ENCODE measurements at regions not wholly inside any gene's neighbourhood (a gene's known extent, or its start where the extent isn't known, plus 50 kb on each side); places are given as distances from the start of the nearest gene placed in this dataset.

DNA sequence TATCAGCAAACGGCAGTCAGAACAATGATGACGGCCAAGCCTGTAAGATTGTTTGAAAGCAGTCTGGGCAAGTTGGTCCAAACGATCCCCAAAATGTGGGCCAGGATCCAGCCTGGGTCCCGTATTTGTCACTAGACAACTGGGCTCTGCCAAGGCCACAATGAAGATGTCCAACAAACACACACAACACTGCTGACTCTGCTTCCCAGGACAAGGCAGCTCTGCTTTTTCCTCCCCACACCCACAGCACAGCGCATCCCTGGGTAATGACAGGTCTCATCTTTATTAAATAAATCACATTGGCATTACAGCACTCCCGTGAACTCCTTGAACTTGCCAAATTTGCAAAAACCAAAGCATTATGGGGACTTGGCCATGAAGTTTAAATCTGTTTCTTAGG, 424.1 kb upstream of the ACTBL2 start:
- ATAC-seq (no peak), DNase-seq (ENCODE audit: low read depth, low spot score) (no peak)
- no TSS peak for BruUV-seq (replicated peaks)
- in situ Hi-C loops (cut with HindIII; ENCODE audit: low pct_unique_long_range_greater_than_20kb, low sequenced_read_pairs) (no loop called here), intact Hi-C loops (cut with micrococcal nuclease; ENCODE audit: unreplicated experiment) (no loop called here)
- Histone ChIP-seq H3K27me3 (ENCODE audit: control insufficient read depth, insufficient read depth, low read length) (no peaks in the 10 kb centered on the region), H3K4me3 (ENCODE audit: low read depth in 2 of 2, low read length in 2 of 2) (no peak overlapping the region), H3K9me3 (ENCODE audit: control insufficient read depth, insufficient read depth, low read depth, low read length) (no peaks in the 10 kb centered on the region), H3K27ac (ENCODE audit: low read length) (no peak overlapping the region), H3K4me1 (ENCODE audit: control insufficient read depth, insufficient read depth, low read length) (no peaks in the 10 kb centered on the region), H3K36me3 (ENCODE audit: control insufficient read depth, insufficient read depth, low read length) (no peaks in the 10 kb centered on the region)
- CTCF ChIA-PET = no interaction called here
- POLR2A ChIA-PET = no interaction called here
- no peak for TF ChIP-seq POLR2AphosphoS5 (IDR thresholded peaks at IDR 0.05; ENCODE audit: low read depth, low read length)
- no peak for TF ChIP-seq TCF7L2 (IDR thresholded peaks at IDR 0.05; ENCODE audit: low read depth, low read length)
- TF ChIP-seq, protein P1, sequence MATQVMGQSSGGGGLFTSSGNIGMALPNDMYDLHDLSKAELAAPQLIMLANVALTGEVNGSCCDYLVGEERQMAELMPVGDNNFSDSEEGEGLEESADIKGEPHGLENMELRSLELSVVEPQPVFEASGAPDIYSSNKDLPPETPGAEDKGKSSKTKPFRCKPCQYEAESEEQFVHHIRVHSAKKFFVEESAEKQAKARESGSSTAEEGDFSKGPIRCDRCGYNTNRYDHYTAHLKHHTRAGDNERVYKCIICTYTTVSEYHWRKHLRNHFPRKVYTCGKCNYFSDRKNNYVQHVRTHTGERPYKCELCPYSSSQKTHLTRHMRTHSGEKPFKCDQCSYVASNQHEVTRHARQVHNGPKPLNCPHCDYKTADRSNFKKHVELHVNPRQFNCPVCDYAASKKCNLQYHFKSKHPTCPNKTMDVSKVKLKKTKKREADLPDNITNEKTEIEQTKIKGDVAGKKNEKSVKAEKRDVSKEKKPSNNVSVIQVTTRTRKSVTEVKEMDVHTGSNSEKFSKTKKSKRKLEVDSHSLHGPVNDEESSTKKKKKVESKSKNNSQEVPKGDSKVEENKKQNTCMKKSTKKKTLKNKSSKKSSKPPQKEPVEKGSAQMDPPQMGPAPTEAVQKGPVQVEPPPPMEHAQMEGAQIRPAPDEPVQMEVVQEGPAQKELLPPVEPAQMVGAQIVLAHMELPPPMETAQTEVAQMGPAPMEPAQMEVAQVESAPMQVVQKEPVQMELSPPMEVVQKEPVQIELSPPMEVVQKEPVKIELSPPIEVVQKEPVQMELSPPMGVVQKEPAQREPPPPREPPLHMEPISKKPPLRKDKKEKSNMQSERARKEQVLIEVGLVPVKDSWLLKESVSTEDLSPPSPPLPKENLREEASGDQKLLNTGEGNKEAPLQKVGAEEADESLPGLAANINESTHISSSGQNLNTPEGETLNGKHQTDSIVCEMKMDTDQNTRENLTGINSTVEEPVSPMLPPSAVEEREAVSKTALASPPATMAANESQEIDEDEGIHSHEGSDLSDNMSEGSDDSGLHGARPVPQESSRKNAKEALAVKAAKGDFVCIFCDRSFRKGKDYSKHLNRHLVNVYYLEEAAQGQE (IDR thresholded peaks at IDR 0.05; ENCODE audit: insufficient read depth in 1 of 2, low read depth in 2 of 2, low read length in 1 of 2) = no peak
- TF ChIP-seq, protein P2, sequence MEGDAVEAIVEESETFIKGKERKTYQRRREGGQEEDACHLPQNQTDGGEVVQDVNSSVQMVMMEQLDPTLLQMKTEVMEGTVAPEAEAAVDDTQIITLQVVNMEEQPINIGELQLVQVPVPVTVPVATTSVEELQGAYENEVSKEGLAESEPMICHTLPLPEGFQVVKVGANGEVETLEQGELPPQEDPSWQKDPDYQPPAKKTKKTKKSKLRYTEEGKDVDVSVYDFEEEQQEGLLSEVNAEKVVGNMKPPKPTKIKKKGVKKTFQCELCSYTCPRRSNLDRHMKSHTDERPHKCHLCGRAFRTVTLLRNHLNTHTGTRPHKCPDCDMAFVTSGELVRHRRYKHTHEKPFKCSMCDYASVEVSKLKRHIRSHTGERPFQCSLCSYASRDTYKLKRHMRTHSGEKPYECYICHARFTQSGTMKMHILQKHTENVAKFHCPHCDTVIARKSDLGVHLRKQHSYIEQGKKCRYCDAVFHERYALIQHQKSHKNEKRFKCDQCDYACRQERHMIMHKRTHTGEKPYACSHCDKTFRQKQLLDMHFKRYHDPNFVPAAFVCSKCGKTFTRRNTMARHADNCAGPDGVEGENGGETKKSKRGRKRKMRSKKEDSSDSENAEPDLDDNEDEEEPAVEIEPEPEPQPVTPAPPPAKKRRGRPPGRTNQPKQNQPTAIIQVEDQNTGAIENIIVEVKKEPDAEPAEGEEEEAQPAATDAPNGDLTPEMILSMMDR (IDR thresholded peaks at IDR 0.05) = no peak

DNA sequence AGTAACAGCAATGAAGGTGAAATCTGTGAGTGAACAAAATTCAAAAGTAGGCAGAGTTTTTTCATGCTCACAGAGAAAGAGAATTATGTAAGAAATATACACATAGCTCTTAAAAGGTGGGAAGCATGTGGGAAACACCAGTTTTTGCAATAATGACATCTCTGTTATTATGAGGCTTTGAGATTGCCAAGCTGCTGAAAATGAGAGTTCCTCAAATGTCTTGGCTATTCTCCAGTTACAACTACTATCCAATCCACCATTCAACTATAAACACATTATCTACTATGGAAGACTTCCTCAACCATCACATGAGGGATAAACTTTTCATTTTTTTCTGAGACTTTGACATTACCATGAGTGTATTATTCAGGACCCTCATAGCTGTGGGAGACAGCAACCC, 420.8 kb upstream of the ACTBL2 start:
- no peak for ATAC-seq
- intact Hi-C loops (cut with micrococcal nuclease; ENCODE audit: unreplicated experiment) = no loop called here
- ChIA-PET POLR2A (no interaction called here), CTCF (no interaction called here)
- H3K4me3 ChIP-seq (ENCODE audit: low read depth in 2 of 2, low read length in 2 of 2) = no peak overlapping the region
- no TSS peak for BruUV-seq (replicated peaks)
- no peak overlapping the region; the same call in 1 of the 2 replicates for H3K27ac ChIP-seq (ENCODE audit: low read length)
- no peaks in the 10 kb centered on the region for H3K9me3 ChIP-seq (ENCODE audit: control insufficient read depth, insufficient read depth, low read depth, low read length)
- in situ Hi-C loops (cut with HindIII; ENCODE audit: low pct_unique_long_range_greater_than_20kb, low sequenced_read_pairs) = no loop called here
- TF ChIP-seq, protein P1 (IDR thresholded peaks at IDR 0.05; ENCODE audit: insufficient read depth in 1 of 2, low read depth in 2 of 2, low read length in 1 of 2) = no peak
- no peak for TF ChIP-seq POLR2AphosphoS5 (IDR thresholded peaks at IDR 0.05; ENCODE audit: low read depth, low read length)
- no peak for TF ChIP-seq SIN3A (IDR thresholded peaks at IDR 0.05; ENCODE audit: borderline replicate concordance, insufficient read depth, low read depth, low read length)
- no peak for TF ChIP-seq TCF7L2 (IDR thresholded peaks at IDR 0.05; ENCODE audit: low read depth, low read length)
- TF ChIP-seq, protein P2 (IDR thresholded peaks at IDR 0.05) = no peak
- DNase-seq (ENCODE audit: low read depth, low spot score) = no peak
- H3K27me3 ChIP-seq (ENCODE audit: control insufficient read depth, insufficient read depth, low read length) = no peaks in the 10 kb centered on the region
- no peaks in the 10 kb centered on the region for H3K36me3 ChIP-seq (ENCODE audit: control insufficient read depth, insufficient read depth, low read length)
- peaks cover 2% of the 10 kb centered on the region; the same call in 1 of the 2 replicates for H3K4me1 ChIP-seq (ENCODE audit: control insufficient read depth, insufficient read depth, low read length)

All from Panc1 (cell line).